SU-DHL-6 (cell line): ENCODE measurements at regions not wholly inside any gene's neighbourhood (a gene's known extent, or its start where the extent isn't known, plus 50 kb on each side); places are given as distances from the start of the nearest gene placed in this dataset.

ENCODE experiments used
- CTCF ChIP-seq: fragments of 200-600 bp; sonication (generic); IDR thresholded peaks from one replicate; pipeline ENCODE4 v1.5.1; 2017; ENCODE audit warnings: antibody characterized with exemption, mild to moderate bottlenecking, low read length, moderate library complexity; ENCODE audit not compliant: insufficient read depth, poor library complexity, severe bottlenecking
- EZH2phosphoT487 ChIP-seq: fragments of 200-600 bp; sonication (generic), shearing (Covaris generic); conservative IDR thresholded peaks from 2 replicates; pipeline ENCODE4 v1.6.1; 2018; ENCODE audit warnings: mild to moderate bottlenecking, antibody characterized with exemption, low read length, moderate library complexity, mixed read lengths

- TF ChIP-seq CTCF: no peak
- TF ChIP-seq EZH2phosphoT487: no peak
Observed at GRCh38 chr2:160581448-160581847, 87.8 kb upstream of the RBMS1 start.
